ENCODE measurements at regions not wholly inside any gene's neighbourhood (a gene's known extent, or its start where the extent isn't known, plus 50 kb on each side); places are given as distances from the start of the nearest gene placed in this dataset.

DNA sequence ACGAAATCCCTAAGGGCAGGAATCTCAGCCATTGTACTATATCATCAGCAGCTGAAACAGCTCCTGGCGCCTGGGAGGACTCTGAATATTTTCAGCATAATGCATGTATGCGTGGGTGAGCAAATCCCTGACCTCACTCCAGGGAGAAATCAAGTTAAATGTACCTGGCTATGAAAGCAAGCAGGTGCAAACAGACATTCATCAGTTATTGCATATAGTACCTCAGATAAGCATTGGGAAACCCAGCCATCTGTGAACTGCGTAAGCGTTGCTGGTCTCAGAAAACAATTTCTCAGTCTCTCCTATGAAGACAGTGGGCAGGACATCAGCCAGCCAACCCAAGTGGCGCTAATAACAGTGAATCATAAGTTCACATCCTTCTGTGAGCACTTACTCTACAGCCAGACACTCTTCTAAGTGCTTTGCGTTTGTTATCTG is 622.6 kb downstream of the EPM2A start:
- DNase-seq: peak; percentile 4
- TF ChIP-seq, protein P1, sequence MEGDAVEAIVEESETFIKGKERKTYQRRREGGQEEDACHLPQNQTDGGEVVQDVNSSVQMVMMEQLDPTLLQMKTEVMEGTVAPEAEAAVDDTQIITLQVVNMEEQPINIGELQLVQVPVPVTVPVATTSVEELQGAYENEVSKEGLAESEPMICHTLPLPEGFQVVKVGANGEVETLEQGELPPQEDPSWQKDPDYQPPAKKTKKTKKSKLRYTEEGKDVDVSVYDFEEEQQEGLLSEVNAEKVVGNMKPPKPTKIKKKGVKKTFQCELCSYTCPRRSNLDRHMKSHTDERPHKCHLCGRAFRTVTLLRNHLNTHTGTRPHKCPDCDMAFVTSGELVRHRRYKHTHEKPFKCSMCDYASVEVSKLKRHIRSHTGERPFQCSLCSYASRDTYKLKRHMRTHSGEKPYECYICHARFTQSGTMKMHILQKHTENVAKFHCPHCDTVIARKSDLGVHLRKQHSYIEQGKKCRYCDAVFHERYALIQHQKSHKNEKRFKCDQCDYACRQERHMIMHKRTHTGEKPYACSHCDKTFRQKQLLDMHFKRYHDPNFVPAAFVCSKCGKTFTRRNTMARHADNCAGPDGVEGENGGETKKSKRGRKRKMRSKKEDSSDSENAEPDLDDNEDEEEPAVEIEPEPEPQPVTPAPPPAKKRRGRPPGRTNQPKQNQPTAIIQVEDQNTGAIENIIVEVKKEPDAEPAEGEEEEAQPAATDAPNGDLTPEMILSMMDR (IDR thresholded peaks at IDR 0.05): no peak

DNA sequence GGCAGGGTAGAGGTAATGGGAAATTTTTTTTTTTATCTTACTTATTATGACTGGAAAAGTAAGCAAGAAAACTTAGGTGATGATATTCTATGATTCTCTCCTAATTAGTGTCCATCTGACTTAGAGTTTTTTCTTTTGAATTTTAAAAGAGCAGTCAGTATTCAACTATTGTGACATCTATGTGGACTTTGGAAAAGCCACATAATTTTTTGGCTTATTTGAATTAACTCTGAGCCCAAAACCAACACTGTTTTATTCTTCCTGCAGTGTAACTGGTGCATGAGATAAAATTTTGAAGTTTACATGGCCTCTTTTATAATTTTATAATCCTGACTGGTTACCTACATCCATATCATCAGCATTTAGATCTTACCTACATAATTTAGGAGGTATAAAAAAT is 619.7 kb downstream of the EPM2A start:
- peaks cover 9% of the 10 kb centered on the region for H3K4me1 Mint-ChIP-seq (ENCODE audit: low read depth)
- H3K9me3 Mint-ChIP-seq: no peaks in the 10 kb centered on the region
- H3K36me3 Mint-ChIP-seq (ENCODE audit: low read depth): no peaks in the 10 kb centered on the region

More for the DNA sequence above, 622.6 kb downstream of the EPM2A start:
- Mint-ChIP-seq H3K9me3 (no peaks in the 10 kb centered on the region), H3K36me3 (ENCODE audit: low read depth) (no peaks in the 10 kb centered on the region), H3K27ac (no peak overlapping the region), H3K27me3 (ENCODE audit: insufficient read depth) (peaks cover 3% of the 10 kb centered on the region; the same call in 1 of the 2 replicates), H3K4me1 (ENCODE audit: low read depth) (peaks cover 9% of the 10 kb centered on the region), H3K4me3 (no peak overlapping the region)

DNA sequence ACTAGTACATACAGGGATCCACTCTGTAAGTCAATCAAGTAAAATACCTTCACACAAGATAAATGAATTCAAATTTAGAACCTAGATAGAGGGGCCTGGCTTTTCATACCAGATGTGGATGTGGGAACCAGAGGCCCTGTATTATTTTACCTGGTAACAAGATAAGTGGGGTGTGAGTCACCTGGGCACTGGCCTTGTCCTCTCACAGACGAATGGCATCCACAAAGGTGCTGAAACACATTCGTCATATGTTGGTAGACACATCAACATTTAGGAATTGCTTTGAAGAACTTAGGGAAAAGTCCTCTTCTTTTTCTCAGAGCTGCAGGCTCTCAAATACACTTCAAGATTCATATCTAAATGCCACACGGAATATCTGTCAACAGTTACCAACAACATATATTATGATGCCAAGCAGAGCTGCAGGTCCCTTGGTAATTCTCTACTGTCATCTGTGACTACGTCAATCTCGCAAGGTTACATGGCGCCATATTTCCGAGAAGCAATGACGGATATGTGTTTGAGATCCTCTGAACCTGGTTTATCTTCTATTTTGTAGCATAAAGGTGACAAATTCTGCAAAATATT is 618.6 kb downstream of the EPM2A start:
- peaks cover 9% of the 10 kb centered on the region for H3K4me1 Mint-ChIP-seq (ENCODE audit: low read depth)
- TF ChIP-seq, protein P1 (IDR thresholded peaks at IDR 0.05): no peak
- H3K27ac Mint-ChIP-seq: no peak overlapping the region
- H3K27me3 Mint-ChIP-seq (ENCODE audit: insufficient read depth): peaks cover 3% of the 10 kb centered on the region; the same call in 1 of the 2 replicates
- no peaks in the 10 kb centered on the region for H3K9me3 Mint-ChIP-seq
- DNase-seq: no peak
- no peaks in the 10 kb centered on the region for H3K36me3 Mint-ChIP-seq (ENCODE audit: low read depth)
- H3K4me3 Mint-ChIP-seq: no peak overlapping the region

More for the DNA sequence above, 619.7 kb downstream of the EPM2A start:
- DNase-seq: no peak
- Mint-ChIP-seq H3K27me3 (ENCODE audit: insufficient read depth) (peaks cover 3% of the 10 kb centered on the region; the same call in 1 of the 2 replicates), H3K27ac (no peak overlapping the region), H3K4me3 (no peak overlapping the region)
- TF ChIP-seq, protein P1 (IDR thresholded peaks at IDR 0.05): no peak

DNA sequence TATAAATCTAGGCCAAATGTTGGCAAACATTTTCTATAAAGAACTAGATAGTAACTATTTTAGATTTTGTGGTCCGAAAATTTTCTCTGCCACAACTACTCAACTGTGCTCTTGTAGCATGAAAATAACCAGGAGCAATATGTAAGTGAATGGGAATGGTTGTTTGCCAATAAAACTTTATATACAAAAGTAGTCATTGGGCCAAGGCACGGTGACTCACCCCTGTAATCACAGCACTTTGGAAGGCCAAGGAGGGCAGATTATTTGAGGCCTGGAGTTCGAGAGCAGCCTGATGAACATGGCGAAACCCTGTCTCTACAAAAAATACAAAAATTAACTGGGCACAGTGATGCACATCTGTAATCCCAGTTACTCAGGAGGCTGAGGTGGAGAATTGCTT is 617.1 kb downstream of the EPM2A start:
- H3K4me3 Mint-ChIP-seq: no peak overlapping the region
- H3K27me3 Mint-ChIP-seq (ENCODE audit: insufficient read depth): peaks cover 3% of the 10 kb centered on the region; the same call in 1 of the 2 replicates
- DNase-seq: no peak
- TF ChIP-seq, protein P1 (IDR thresholded peaks at IDR 0.05): no peak
- H3K4me1 Mint-ChIP-seq (ENCODE audit: low read depth): no peaks in the 10 kb centered on the region
- no peaks in the 10 kb centered on the region for H3K36me3 Mint-ChIP-seq (ENCODE audit: low read depth)
- no peak overlapping the region for H3K27ac Mint-ChIP-seq
- no peaks in the 10 kb centered on the region for H3K9me3 Mint-ChIP-seq

DNA sequence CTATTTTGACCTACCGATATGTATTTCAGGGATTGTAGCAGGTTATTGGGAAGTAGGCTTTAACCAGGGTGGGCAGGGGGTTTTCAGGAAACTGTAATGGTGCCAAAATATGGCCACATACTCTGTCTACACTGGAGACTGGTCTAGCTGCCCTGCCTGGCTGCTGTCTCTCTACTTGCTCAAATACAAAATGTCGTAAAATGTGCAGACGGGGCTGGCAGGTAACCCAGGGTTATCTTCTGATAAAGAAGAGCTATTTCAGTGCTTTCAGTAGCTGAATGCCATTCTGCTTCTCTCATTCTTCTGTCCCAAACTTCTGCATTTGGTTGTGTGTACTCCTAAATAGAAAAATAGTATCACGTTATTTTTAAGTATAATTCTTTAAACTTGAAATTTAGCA is 616.2 kb downstream of the EPM2A start:
- H3K27ac Mint-ChIP-seq: no peak overlapping the region
- no peak overlapping the region for H3K4me3 Mint-ChIP-seq
- no peak for DNase-seq
- H3K4me1 Mint-ChIP-seq (ENCODE audit: low read depth): no peaks in the 10 kb centered on the region
- H3K9me3 Mint-ChIP-seq: no peaks in the 10 kb centered on the region
- peaks cover 3% of the 10 kb centered on the region; the same call in 1 of the 2 replicates for H3K27me3 Mint-ChIP-seq (ENCODE audit: insufficient read depth)
- TF ChIP-seq, protein P1 (IDR thresholded peaks at IDR 0.05): no peak
- no peaks in the 10 kb centered on the region for H3K36me3 Mint-ChIP-seq (ENCODE audit: low read depth)

All from HFFc6 (cell line).